GM21723 (cell line): ENCODE measurements at regions not wholly inside any gene's neighbourhood (a gene's known extent, or its start where the extent isn't known, plus 50 kb on each side); places are given as distances from the start of the nearest gene placed in this dataset.
"Not testable (repeated sequence)": the region's sequence is repeated elsewhere in the genome, so short reads cannot be mapped to it uniquely, and the experiment has no call there.

ENCODE experiments used
- ATAC-seq: cut with Tn5 transposase; IDR thresholded peaks from one replicate; pipeline ENCODE4 v1.9.1; 2021; ENCODE audit warnings: mild to moderate bottlenecking, moderate library complexity; ENCODE audit not compliant: unreplicated experiment

- ATAC-seq = no peak
Observed at GRCh38 chr9:82424599-82425120, 436.1 kb downstream of the SPATA31D1 start.

DNA sequence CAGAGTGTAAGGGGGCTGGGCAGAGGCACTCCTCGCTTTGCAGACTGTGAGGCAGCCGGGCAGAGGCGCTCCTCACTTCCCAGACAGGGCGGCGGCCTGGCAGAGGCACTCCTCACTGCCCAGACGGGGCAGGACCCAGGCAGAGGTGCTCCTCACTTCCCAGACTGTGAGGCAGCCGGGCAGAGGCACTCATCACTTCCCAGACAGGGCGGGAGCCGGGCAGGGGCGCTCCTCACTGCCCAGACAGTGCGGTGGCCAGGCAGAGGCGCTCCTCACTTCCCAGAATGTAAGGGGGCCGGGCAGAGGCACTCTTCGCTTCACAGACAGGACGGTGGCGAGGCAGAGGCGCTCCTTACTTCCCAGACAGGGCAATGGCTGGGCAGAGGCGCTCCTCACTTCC lies 442.5 kb downstream of the SPATA31D1 start:
- ATAC-seq = no peak

DNA sequence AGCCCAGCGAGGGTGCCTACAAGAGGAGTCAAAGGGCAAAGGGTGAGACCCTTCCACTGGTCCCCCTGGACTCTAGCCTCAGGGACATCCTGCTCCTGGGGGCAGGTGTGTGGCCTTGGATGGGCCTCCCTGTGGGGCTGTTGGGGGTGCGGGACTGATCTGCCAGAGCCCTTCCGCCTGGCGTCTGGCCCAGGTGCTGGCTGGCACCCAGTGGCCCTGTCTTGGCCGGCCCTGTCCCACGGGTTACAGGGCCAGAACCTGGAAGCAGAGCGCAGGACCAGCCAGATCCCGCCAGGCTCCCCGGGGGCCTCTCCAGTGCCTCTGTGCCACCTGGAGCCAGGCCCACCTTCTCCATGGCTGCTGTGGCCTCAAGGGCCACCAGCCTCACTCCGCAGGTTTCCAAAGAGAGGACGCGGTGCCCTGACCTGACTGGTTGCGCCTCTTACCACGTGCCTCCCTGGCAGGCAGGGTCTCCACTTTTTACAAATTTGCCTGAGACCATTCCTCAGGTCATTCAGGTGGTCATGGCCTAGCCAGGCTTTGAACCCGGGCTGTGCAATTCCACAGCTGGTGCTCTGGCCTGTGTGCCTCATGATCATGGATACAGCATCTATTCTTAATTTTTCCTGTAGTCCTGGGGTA lies 444.8 kb downstream of the SPATA31D1 start:
- not testable (repeated sequence) for ATAC-seq

- no peak for ATAC-seq
Observed at GRCh38 chr9:82436475-82436874, 447.9 kb downstream of the SPATA31D1 start.

DNA sequence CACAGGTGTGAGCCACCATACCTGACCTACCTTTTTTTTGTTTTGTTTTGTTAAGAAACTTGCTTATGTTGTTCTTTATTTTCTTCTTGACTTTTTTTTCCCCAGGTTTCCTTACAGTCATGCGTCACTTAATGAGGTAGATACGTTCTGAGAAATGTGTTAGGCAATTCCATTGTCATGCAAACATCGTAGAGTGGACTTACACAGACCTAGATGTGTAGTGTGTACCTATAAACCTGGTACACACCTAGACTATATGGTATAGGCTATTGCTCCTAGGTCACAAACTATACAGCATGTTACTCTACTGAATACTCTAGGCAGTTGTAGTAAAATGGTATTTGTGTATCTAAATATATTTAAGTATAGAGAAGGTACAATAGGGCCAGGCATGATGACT lies 448.6 kb downstream of the SPATA31D1 start:
- not testable (repeated sequence) for ATAC-seq

GRCh38 chr9:82438581-82438980 lies 450.0 kb downstream of the SPATA31D1 start:
- no peak for ATAC-seq

DNA sequence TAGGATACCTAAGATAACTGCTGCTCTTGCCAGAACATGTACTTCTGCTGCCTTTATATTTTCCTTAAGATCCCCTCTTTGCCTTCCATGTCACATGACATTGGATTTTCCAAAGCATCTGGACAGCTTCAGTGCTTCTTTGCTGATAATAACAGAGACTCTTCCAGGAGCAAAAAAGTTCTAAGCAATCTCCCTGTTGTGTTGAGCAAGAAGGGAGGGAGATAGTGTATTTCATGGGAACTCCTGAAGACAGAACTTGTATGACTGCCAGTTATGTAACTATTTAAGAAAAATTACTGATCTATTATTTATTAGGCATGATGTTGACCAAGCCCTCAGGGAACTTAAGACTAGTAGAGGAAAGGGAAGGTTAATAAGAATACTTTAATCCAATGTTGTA lies 454.7 kb downstream of the SPATA31D1 start:
- no peak for ATAC-seq

- no peak for ATAC-seq
Observed at GRCh38 chr9:82445556-82445955, 457.0 kb downstream of the SPATA31D1 start.

GRCh38 chr9:82447343-82447742 lies 458.8 kb downstream of the SPATA31D1 start:
- ATAC-seq = no peak

GRCh38 chr9:82449986-82450385 lies 461.4 kb downstream of the SPATA31D1 start:
- ATAC-seq = no peak

DNA sequence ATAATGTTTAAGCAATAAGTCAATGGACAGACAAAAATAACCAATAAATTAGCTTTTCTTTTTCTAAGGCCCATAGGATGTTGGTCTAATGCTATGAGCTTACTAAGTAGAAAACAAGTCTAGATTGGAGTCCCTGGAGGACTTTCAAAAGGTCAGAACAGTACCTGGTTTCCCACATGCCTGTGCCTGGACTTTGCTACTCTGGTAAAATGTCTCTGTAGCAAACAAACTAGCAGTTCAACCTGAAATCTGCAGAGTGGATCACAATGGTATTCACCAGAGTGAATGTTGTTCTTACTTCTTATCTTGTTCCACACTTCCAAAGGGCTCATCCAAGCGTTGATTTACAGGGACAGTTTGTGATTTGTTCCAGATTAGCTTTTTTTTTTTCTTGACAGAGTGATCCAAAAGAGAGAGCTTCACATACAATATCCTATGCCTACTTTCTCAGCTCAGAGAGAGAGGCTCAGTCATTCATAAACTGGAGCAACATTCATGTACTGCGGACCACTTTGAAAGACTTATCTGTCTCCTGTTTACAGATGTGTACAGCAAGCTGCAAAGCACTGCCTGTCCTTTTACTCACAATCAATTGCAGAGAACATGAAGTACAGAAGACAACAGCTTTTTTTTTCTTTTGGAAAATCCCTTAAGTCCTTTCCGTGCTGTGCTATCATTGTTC lies 466.1 kb downstream of the SPATA31D1 start:
- ATAC-seq = no peak

GRCh38 chr9:82456642-82457041 lies 468.1 kb downstream of the SPATA31D1 start:
- no peak for ATAC-seq

DNA sequence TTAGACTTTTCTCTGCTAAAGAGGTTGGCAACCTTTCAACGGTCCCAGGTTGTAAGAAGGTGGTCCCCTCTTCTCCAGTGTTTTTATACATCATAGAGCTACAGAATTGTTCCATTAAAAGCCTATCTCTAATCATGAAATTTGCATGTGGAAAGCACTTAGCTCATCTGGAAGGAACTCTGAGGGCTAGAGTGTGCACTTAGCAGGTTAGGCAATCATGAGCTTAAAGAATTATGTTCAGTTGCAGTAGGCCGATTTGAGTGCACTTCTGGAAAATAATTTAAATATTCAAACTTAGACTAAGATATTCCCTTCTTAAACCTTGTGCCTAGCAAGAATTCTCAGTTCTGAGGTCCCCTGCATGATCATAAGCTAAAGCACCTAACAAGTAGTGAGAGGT lies 468.7 kb downstream of the SPATA31D1 start:
- ATAC-seq = no peak

- ATAC-seq = no peak
Observed at GRCh38 chr9:82457891-82458290, 469.3 kb downstream of the SPATA31D1 start.

GRCh38 chr9:82458296-82458695 lies 469.7 kb downstream of the SPATA31D1 start:
- no peak for ATAC-seq

DNA sequence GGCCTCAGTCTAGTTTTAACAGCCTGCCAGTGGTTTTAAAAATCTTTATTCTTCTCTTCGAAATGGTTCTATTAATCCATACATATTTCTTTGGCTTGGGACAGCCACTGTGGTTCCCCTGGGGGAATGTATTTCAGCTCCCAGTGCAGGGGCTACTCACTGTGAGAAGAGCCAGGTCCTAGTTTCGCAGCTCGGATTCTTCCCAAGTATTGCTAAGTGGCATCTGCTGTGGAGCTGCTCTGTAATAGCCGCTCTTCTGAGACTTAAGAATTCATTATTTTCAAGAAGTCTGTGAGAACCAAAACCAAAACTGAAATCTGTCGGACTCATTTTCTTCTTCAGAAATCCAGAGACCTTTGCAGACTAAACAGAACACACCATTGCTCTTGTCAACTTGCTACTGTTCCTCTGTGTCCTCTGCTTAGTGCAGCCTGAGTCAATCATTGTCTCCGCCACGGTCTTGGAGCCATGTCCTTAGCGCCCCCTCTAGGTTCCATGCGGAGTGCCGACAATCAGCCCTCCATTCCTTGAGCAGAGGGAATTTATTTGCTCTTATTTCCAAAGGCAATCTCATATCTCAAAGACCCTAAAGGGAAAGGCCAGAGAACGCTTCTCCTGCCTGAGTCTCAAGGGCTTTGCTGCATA lies 478.2 kb downstream of the SPATA31D1 start:
- no peak for ATAC-seq

- no peak for ATAC-seq
Observed at GRCh38 chr9:82467436-82467835, 478.9 kb downstream of the SPATA31D1 start.

DNA sequence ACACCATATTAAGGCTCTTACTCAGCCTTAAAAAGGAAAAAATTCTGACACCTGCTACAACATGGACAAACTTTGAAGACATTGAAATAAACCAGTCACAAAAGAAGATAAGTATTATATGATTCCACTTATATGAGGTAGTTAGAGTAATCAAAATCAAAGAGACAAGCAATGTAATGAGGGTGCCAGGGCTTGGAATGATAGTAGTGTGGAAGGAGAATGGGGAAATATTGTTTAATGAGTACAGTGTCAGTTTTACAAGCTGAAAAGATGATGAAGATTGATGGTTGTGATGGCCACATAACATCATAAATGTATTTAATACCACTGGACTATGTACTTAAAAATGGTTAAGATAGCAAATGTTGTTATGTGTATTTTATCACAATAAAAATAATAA lies 485.7 kb downstream of the SPATA31D1 start:
- no peak for ATAC-seq

DNA sequence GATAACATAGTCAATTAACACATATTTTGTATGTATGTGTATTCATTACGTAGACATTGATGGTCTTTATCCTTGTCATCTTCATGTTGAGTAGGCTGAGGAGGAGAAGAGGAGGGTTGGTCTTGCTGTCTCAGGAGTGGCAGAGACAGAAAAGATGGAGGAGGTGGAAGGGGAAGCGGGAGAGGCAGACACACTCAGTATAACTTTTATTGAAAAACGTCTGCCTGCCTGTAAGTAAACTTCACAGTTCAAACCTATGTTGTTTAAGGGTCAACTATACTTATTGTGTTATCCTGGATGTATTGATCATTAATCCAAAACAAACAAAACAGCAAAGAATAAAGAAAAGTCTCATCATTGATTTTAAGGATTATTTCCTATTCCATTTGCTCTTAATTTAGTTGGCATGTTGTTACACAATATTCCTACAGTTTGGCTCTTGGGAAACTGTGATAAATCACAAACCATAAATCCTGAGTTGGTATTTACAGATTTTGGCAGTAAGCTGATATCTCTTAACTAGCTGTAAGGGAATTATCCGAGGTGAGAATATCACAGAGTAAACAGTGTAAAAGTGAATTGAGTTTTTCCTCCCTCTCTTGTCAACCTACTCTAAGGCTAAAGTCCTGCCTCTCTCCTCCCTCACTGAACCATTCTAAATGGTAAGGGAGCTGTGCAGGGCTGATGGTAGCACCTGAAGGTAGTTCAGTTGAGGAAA lies 487.2 kb downstream of the SPATA31D1 start:
- ATAC-seq = no peak

GRCh38 chr9:82480921-82481320 lies 492.3 kb downstream of the SPATA31D1 start:
- ATAC-seq = no peak

DNA sequence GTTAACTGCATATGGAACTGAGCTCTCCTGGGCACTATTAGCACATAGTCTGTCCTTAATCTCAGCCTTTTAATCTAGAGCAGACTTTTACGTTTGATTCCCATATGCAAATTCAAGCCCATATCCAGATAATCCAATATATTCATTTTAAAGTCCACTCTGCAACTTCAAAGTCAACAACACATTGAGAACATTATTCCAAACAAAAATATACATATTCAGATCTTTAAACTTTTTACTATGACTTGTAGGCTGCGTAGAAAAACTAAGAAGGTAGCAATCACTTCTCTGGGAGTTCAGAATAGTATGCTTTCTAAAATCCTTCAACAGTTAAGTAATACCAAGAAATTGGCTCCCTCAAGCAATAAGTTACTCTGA lies 499.4 kb downstream of the SPATA31D1 start:
- no peak for ATAC-seq
